OCI-LY3 (cell line): ENCODE measurements at regions not wholly inside any gene's neighbourhood (a gene's known extent, or its start where the extent isn't known, plus 50 kb on each side); places are given as distances from the start of the nearest gene placed in this dataset.

ENCODE experiments used
- EZH2phosphoT487 ChIP-seq: fragments of 200-600 bp; shearing (Covaris generic); IDR thresholded peaks from 2 replicates; pipeline ENCODE4 v1.6.1; 2018; ENCODE audit warnings: antibody characterized with exemption, mixed run types, low read depth
- TF ChIP-seq, protein P1 (sequence below): fragments of 200-600, 300-600 bp; sonication (generic); IDR thresholded peaks from 2 replicates; pipeline ENCODE4 v1.5.1; 2014; ENCODE audit warnings: antibody characterized with exemption, low read length, low read depth

DNA sequence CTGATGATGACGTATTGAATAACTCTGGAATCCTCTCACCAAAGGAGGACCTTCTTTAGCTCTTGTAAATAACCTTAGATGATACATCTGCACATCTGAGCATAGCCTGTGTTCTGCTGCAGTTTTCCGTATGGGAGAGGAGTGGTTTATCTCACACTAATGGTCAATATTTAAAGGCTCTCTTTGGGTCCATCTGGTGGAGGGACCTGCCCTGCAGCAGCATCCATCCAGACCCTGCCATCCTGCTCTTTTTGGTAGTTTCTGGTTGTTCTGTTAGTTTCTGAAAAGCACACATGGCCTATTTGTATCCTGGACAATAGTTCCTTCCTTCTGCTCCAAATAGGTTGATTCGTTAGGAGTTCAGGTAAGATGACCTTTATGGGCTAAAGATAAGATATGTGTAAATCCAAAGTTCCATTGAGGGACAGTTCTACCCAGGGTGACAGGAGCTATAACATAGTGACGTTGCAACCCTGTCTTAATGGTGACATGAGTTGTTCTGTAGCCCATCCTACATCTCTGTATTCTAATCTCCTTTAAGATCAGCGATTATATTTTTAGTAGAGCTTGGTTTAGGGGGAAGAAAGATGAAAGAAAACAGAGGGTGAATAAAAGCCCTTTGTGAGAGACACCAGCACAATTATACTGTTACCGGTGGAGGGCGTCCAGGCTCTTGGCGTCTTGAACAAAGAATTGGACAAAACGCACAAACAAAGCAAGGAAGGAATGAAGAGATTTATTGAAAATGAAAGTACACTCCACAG, 60.0 kb upstream of the KLF14 start:
- TF ChIP-seq, protein P1, sequence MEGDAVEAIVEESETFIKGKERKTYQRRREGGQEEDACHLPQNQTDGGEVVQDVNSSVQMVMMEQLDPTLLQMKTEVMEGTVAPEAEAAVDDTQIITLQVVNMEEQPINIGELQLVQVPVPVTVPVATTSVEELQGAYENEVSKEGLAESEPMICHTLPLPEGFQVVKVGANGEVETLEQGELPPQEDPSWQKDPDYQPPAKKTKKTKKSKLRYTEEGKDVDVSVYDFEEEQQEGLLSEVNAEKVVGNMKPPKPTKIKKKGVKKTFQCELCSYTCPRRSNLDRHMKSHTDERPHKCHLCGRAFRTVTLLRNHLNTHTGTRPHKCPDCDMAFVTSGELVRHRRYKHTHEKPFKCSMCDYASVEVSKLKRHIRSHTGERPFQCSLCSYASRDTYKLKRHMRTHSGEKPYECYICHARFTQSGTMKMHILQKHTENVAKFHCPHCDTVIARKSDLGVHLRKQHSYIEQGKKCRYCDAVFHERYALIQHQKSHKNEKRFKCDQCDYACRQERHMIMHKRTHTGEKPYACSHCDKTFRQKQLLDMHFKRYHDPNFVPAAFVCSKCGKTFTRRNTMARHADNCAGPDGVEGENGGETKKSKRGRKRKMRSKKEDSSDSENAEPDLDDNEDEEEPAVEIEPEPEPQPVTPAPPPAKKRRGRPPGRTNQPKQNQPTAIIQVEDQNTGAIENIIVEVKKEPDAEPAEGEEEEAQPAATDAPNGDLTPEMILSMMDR = no peak
- no peak for TF ChIP-seq EZH2phosphoT487
